ENCODE measurements at regions not wholly inside any gene's neighbourhood (a gene's known extent, or its start where the extent isn't known, plus 50 kb on each side); places are given as distances from the start of the nearest gene placed in this dataset.
"Not testable (repeated sequence)": the region's sequence is repeated elsewhere in the genome, so short reads cannot be mapped to it uniquely, and the experiment has no call there.

DNA sequence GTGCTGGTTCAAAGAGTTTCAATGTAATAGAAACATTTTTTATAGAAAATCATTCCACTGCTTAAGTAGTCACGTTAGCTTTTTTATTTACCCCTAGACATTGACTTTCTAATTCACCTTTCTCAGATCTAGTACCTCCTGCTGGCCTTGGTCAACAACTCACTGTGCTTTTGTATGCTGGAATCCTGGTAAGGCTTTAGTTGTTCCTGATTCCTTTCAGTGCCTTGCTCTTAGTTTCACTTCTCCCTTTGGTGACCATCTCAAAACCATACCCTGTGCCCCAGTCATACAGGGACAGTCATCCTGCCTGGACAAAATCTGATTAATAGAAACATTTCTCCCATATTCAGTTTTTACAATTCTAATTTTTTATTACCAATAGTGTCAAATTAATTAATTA, 130.2 kb downstream of the GPR37 start:
- no peak for DNase-seq (ENCODE audit: low spot score)

GRCh38 chr7:124633740-124634139, 131.9 kb downstream of the GPR37 start:
- no peak for DNase-seq (ENCODE audit: low spot score)

DNA sequence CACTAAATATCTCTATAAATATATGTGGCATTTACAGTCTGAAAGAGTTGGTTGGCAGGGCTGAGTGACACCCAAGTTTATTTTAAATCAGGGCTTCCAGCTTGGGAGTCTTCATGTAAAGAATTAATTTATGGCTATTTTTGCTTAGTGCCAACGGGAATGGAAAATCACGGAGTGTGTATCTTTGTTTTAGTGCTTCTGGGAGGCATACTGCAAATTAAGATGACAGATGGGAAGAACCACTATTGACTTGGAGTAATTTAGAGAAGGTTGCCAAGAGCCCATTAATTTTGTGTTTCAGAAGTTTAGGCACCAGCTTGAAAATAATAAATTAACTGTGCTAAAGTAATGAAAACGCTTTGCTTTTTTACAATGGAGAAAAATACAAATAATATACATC, 135.2 kb downstream of the GPR37 start:
- no peak for DNase-seq (ENCODE audit: low spot score)

DNA sequence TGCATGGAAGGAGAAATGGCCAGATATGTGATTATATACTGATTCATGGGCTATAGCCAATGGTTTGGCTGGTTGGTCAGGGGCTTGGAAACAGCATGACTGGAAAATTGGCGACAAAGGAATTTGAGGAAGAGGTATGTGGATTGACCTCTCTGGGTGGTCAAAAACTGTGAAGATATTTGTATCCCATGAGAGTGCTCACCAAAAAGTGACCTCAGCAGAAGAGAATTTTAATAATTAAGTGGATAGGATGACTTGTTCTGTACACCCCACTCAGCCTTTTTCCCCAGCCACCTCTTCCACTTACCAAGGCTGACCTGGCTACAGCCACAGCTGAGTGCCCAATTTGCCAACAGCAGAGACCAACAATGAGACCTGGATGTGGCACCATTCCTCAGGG, 146.7 kb downstream of the GPR37 start:
- DNase-seq (ENCODE audit: low spot score), result peak; percentile 54

DNA sequence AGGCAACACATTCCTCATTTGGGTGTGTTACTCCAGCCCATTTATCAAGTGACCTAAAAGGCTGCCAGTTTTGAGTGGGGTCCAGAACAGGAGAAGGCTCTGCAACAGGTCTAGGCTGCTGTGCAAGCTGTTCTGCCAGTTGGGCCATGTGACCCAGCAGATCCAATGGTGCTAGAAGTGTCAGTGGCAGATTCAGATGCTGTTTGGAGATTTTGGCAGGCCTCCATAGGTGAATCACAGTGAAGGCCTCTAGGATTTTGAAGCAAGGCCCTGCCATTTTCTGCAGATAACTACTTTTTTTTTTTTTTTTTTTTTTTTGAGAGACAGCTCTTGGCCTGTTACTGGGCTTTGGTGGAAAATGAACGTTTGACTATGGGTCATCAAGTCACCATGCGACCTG, 147.5 kb downstream of the GPR37 start:
- not testable (repeated sequence) for DNase-seq (ENCODE audit: low spot score)

- DNase-seq (ENCODE audit: low spot score), result peak; percentile 18
These were observed 162.5 kb downstream of the GPR37 start for GRCh38 chr7:124603066-124603465.

- DNase-seq (ENCODE audit: low spot score), result no peak
These were observed 168.1 kb downstream of the GPR37 start for GRCh38 chr7:124597509-124597908.

DNA sequence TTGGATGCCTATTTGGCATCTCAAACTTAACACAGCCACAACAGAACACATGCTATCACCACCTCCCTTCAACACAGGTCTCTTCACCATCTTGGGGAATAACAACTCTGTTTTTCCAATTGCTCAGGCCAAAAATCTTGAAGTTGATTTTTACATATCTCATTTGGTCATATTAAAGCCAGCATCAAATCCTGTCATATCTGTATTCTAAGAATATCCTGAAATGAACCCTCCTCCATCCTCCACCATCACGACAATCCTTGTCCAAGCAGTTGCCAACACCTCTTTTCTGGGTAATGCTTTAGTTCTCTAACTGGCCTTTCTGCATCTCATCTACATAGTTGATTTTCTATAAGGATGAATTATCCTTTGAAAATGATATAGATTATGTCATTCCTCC, 168.7 kb downstream of the GPR37 start:
- no peak for DNase-seq (ENCODE audit: low spot score)

GRCh38 chr7:124590814-124591213, 174.8 kb downstream of the GPR37 start:
- DNase-seq (ENCODE audit: low spot score), result no peak

DNA sequence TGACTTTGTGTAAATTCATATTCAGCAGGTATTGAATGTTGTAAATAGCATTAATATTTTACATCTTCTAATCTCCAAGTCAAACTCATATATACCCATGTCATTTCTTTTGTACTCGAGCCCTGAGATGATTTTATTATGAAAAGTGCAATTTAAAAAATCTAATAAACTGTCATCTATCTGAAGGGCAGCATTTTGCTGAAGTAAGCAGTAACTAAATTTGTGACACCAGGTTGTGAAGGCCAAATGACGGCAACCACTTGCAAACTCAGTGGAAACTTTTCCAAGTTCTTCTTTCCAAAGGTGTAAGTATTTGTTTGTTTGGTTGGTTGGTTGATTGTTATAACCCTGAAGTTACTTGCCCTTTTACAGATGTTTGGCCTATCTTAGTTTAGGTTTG, 188.3 kb downstream of the GPR37 start:
- DNase-seq (ENCODE audit: low spot score), result no peak

GRCh38 chr7:124575176-124575575, 190.4 kb downstream of the GPR37 start:
- peak; percentile 2 for DNase-seq (ENCODE audit: low spot score)

GRCh38 chr7:124570558-124570957, 195.0 kb downstream of the GPR37 start:
- no peak for DNase-seq (ENCODE audit: low spot score)

DNA sequence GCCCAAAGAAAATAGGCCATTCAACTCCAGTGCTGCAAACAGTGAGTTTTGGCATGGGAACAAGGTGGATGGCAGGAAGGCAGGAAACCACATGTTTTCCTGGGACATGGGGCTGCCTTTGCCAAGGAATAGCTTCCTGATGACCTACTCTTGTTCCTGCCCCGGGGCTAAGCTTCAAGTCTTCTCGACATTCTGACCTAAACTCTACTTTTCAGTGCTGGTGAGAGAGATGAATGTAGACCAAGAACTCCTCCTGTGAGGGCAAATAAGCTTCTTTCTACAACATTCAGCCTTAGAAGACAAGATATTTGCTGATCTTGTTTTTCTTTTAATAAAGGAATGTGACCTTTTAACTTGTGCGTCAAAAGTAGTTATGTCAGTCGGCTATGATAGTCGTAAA, 199.0 kb downstream of the GPR37 start:
- peak; percentile 43 for DNase-seq (ENCODE audit: low spot score)

DNA sequence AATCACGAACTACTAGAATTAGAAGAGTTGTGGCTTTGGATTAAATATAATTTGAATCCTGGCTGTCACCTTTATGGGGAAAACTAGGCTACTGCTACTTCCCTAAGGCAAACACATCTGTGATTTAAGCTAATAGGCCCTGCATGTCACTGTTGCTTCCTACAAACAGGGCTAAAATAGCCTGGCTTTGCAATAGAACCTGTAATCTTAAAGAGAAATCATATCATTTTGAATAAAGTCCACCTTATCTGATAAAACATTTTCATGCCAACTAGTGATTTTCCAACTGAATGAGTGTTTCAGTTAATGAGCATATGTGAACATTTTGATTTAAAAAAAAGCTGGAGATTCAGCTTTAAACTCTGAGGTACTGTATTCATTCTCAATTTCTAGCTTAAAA, 208.0 kb downstream of the GPR37 start:
- no peak for DNase-seq (ENCODE audit: low spot score)

DNA sequence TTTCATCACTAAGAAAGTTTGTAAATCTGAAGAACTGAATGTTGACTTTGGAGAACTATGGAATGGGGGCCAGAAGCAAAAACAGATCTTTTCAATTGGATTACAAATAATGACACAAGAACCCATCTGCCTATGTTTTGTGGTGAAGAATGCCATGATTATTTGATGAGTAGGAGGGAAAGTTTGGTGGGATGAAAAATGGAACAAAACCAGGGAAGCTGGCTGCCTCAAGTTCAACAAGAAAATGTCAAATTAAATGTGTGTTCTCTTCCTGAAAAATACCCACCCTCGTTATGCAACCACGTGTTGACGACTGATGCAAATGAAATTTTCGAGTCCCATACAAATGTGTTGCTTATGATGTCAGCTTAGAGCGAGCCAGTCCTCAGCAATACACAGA, 208.5 kb downstream of the GPR37 start:
- no peak for DNase-seq (ENCODE audit: low spot score)

DNA sequence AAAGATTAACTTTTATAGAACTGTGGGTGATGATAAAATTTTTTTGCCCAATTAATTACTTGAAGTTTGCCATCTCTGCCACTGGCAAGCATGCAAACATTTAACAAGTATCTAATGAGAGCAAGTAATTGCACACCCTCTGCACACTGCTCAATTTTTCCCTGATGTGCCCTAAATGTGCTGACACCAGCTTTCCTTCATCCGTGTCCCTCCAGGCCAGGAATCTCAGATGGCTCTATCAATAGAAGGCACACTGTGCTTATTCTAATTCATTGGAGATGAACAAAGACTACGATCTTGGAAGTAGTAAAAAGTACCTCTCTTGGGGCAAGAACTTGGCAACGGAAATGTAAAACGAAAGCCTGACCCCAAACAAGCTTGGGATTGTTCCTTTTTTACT, 212.1 kb downstream of the GPR37 start:
- DNase-seq (ENCODE audit: low spot score), result no peak

DNA sequence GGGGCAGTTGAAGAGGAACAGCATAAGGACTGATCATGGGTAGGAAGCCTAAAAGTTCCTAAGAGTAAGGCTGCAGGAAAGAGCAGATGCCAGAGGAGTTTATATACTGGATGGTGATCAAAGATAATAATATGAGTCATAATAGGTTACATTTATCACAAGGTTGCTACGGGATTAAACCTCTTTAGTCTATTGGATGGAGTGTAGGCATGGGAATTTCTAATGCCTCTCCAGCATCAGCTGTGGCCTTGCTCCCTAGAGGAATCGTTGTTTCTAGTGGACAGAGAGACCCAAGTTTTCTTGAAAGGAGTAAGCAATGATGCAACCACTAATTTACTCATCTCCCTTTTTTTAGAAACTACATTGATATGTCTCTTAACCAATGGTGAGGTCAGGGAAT, 213.4 kb downstream of the GPR37 start:
- no peak for DNase-seq (ENCODE audit: low spot score)

DNA sequence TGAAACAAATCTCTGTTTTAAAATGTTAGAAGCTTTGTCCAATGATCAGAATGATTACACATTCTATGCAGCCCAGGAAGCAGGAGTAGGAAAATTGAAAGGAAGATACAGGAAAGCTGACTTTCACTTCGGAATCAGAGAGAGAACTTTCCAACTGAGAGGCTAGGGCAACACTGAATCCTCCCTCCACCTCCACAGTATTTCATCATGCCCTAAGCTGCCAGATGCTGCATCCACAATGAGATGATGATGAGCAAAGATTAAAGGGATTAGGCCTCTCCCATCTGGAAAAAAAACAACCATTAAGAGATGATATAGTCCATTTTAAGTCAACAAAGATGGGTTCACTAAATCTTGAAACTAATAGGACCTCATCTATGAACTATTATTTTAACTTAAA, 215.6 kb downstream of the GPR37 start:
- DNase-seq (ENCODE audit: low spot score), result no peak

DNA sequence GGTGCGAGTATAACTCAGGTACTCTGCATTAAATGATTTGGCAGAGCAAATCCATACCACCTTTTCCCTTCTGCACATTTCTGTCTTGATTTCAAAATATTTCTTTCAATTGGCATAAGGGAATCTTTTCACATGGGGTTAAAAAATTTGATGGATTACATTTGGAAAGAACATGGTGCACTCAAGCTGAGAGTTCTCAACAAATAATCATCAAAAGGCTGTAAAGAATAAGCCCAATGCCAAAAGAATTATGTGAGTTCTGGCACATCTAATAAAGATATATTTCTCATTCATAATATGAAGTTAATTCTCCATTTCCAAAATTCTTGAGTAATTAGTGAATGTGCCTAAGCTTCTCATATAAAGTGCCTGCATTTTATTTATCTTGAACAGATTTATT, 223.1 kb downstream of the GPR37 start:
- DNase-seq (ENCODE audit: low spot score), result no peak

GRCh38 chr7:124536156-124536762, 229.3 kb downstream of the GPR37 start:
- no peak for DNase-seq (ENCODE audit: low spot score)

DNA sequence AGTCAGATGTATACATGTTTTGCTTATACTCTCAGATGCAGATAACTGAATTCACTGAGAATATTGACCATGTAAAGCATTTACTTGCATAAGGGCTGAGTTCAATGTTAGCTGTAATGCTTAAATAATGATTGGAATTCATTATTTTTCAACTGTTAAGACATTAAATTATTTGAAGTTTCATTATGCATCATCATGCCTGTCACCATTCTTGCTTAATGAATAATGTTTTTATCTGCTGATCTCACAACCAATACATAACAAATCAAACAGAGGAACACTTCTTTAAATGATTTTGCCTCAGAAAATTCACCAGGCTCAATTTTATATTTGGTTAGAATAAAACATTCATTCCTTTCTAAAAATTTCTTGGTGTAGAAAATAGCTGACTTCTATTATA, 233.4 kb downstream of the GPR37 start:
- peak; percentile 43 for DNase-seq (ENCODE audit: low spot score)

DNA sequence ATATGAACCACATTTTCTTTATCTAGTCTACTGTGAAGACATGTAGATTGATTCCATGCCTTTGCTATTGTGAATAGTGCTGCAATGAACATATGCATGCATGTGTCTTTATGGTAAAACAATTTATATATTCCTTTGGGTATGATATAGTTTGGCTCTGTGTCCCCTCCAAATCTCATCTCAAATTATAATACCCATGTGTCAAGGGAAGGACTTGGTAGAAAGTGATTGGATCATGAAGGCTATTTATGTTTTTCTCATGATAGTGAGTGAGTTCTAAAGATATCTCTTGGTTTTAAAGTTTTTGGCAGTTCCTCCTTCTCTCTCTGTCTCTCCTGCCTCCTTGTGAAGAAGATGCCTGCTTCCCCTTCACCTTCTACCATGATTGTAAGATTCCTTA, 248.7 kb downstream of the GPR37 start:
- DNase-seq (ENCODE audit: low spot score), result no peak

DNA sequence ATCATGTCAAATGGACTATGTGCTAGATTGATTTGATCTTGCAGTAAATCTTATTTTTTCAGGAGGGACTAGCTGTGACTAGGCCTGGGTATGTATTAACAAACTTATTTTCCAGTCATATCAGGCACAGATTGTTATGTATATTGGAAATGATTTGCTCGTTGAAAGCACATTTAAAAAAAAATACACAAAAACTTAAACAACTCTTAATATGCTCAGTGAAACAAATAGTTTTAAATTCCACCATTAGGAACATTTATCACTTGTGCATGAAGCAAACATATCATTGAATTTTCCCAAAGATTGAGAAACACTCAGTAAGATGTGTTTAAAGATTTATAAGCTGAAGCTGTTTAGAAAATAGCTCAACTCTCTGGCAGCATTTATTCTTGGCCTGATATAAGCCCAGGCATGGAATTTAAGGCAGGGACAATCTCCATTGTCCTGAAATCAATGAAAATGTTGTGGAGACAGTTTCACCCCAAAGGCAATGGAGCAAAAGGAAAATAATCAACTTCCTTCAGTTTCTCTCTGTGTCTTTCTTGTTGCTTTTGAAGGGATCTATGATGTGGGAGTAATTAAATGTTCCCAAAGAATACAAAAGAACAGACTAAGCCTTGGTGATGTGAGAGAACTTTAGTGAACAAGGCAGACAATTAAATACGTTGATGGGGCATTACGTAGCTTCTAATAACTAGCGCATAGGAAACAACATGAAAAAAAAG, 250.3 kb downstream of the GPR37 start:
- DNase-seq (ENCODE audit: low spot score), result no peak

DNA sequence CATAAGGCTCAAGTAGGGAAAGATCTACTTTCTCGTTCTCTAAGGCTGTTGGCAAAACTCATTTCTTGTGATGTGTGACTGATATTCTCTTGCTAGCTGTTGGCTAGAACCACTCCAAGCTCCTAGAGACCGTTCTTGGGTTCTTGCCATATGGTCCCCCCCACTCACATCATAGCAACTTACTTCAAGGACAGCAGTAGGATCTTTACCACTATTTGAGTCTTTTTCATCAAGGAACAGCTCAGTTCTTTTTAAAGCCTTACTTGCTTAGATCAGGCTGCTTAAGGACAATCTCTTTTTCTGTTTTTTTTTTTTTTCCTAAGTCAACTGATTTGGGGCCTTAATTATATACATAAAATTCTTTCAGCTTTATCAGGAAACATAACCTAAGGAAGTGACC, 251.1 kb downstream of the GPR37 start:
- no peak for DNase-seq (ENCODE audit: low spot score)

All from kidney tubule cell (primary cell).